MCF 10A (cell line): ENCODE measurements at regions not wholly inside any gene's neighbourhood (a gene's known extent, or its start where the extent isn't known, plus 50 kb on each side); places are given as distances from the start of the nearest gene placed in this dataset.

Experiments
- BruUV-seq: library from RNA; stranded (reverse); fragments of 400-500 nt; replicated peaks from 2 replicates; lab custom pipeline; 2021; lab: Mats Ljungman, UMichigan
- CTCF ChIA-PET: fragments of 300-600 bp; sonication (Branson Sonifier 250); formaldehyde crosslinking; extraction: SDS; loops from one replicate; lab custom pipeline; 2021; ENCODE audit warnings: antibody characterized with exemption, inconsistent platforms; lab: Yijun Ruan, JAX
- POLR2A ChIA-PET: fragments of 300-600, 350-650 bp; sonication (Branson Sonifier 250); formaldehyde crosslinking; extraction: SDS; loops from one replicate; lab custom pipeline; 2020; ENCODE audit warnings: antibody characterized with exemption, inconsistent platforms; lab: Yijun Ruan, JAX
- DNase-seq: peaks from one replicate; pipeline ENCODE4 v3.0.0-alpha.2; 2018; ENCODE audit not compliant: unreplicated experiment
- H3K27ac Mint-ChIP-seq: one replicate; pipeline ENCODE4 v1.8.0; 2022; ENCODE audit warnings: mild to moderate bottlenecking, low read depth, mixed read lengths; ENCODE audit not compliant: unreplicated experiment
- H3K27me3 Mint-ChIP-seq: one replicate; pipeline ENCODE4 v1.8.0; 2022; ENCODE audit warnings: mixed read lengths; ENCODE audit not compliant: insufficient read depth, unreplicated experiment
- H3K36me3 Mint-ChIP-seq: one replicate; pipeline ENCODE4 v1.8.0; 2022; ENCODE audit warnings: mild to moderate bottlenecking, moderate library complexity, mixed read lengths; ENCODE audit not compliant: insufficient read depth, unreplicated experiment
- H3K4me1 Mint-ChIP-seq: one replicate; pipeline ENCODE4 v1.8.0; 2022; ENCODE audit warnings: mixed read lengths; ENCODE audit not compliant: insufficient read depth, unreplicated experiment
- H3K4me3 Mint-ChIP-seq: one replicate; pipeline ENCODE4 v1.8.0; 2022; ENCODE audit warnings: mild to moderate bottlenecking, moderate library complexity, mixed read lengths; ENCODE audit not compliant: unreplicated experiment
- H3K9me3 Mint-ChIP-seq: one replicate; pipeline ENCODE4 v1.8.0; 2022; ENCODE audit warnings: mixed read lengths; ENCODE audit not compliant: unreplicated experiment
- CTCF ChIP-seq: fragments of 200-600 bp; IDR thresholded peaks from one replicate; pipeline ENCODE4 v1.8.0; 2022; ENCODE audit warnings: antibody characterized with exemption, mild to moderate bottlenecking; ENCODE audit not compliant: unreplicated experiment
- intact Hi-C: fragments of 100-400 bp; cut with micrococcal nuclease; formaldehyde crosslinking; loops from 2 replicates; pipeline ENCODE4 v1.14.1; 2022

GRCh38 chr2:128969374-128969773, 650.7 kb upstream of the HS6ST1 start:
- CTCF ChIA-PET = no interaction called here
- H3K9me3 Mint-ChIP-seq = no peaks in the 10 kb centered on the region
- intact Hi-C loops = no loop called here
- no peaks in the 10 kb centered on the region for H3K27me3 Mint-ChIP-seq
- no peak for TF ChIP-seq CTCF
- DNase-seq = no peak
- no peak overlapping the region for H3K4me3 Mint-ChIP-seq
- no peaks in the 10 kb centered on the region for H3K4me1 Mint-ChIP-seq
- no peak overlapping the region for H3K27ac Mint-ChIP-seq
- POLR2A ChIA-PET = no interaction called here
- no TSS peak for BruUV-seq
- no peaks in the 10 kb centered on the region for H3K36me3 Mint-ChIP-seq

GRCh38 chr2:128970332-128971116, 651.9 kb upstream of the HS6ST1 start:
- CTCF ChIA-PET = no interaction called here
- H3K27ac Mint-ChIP-seq = no peak overlapping the region
- intact Hi-C loops = no loop called here
- H3K9me3 Mint-ChIP-seq = no peaks in the 10 kb centered on the region
- H3K36me3 Mint-ChIP-seq = no peaks in the 10 kb centered on the region
- POLR2A ChIA-PET = interaction anchor here (0.7 kb wide), 1 partner anchor 8 kb away, joined by 4 read pairs; no protein-coding TSS in a partner anchor
- no peaks in the 10 kb centered on the region for H3K4me1 Mint-ChIP-seq
- no peak for DNase-seq
- no peaks in the 10 kb centered on the region for H3K27me3 Mint-ChIP-seq
- no peak overlapping the region for H3K4me3 Mint-ChIP-seq
- BruUV-seq = no TSS peak
- TF ChIP-seq CTCF = no peak

- Mint-ChIP-seq H3K27ac (no peak overlapping the region), H3K4me3 (no peak overlapping the region), H3K4me1 (peaks cover 8% of the 10 kb centered on the region), H3K27me3 (no peaks in the 10 kb centered on the region), H3K9me3 (no peaks in the 10 kb centered on the region), H3K36me3 (no peaks in the 10 kb centered on the region)
- intact Hi-C loops = no loop called here
- TF ChIP-seq CTCF = no peak
- POLR2A ChIA-PET = no interaction called here
- BruUV-seq = no TSS peak
- CTCF ChIA-PET = no interaction called here
- no peak for DNase-seq
These were observed 654.9 kb upstream of the HS6ST1 start for GRCh38 chr2:128973566-128973965.

GRCh38 chr2:128978212-128978611, 659.5 kb upstream of the HS6ST1 start:
- Mint-ChIP-seq H3K27me3 (no peaks in the 10 kb centered on the region), H3K36me3 (no peaks in the 10 kb centered on the region), H3K4me1 (peaks cover 8% of the 10 kb centered on the region), H3K27ac (peak overlapping the region; percentile 10), H3K9me3 (no peaks in the 10 kb centered on the region), H3K4me3 (no peak overlapping the region)
- no peak for TF ChIP-seq CTCF
- intact Hi-C loops = no loop called here
- no peak for DNase-seq
- POLR2A ChIA-PET = no interaction called here
- CTCF ChIA-PET = no interaction called here
- BruUV-seq = no TSS peak
